ENCODE measurements at regions not wholly inside any gene's neighbourhood (a gene's known extent, or its start where the extent isn't known, plus 50 kb on each side); places are given as distances from the start of the nearest gene placed in this dataset.

DNA sequence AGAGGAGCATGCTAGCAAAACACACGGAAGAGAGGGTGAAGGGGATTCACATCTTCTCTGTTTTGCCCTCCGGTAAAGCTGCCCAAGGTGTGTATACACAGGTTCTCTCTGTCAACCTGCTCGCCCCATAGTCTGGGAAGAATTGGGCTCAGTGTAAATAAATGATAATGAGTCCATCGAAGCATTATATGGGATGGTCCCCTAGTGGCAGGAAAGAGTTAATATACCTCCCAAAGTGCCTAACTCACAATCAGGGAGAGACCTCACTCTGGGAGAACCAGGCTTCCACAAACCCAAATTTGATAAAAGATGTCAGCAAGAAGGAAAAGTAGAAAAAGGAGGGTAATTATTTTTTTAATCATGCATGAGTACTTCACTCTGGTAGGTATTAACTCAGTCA lies 262.2 kb upstream of the ZNF521 start:
- Histone ChIP-seq H3K36me3 (ENCODE audit: control insufficient read depth, insufficient read depth, low read length) (no peaks in the 10 kb centered on the region), H3K4me1 (ENCODE audit: control insufficient read depth, insufficient read depth, low read length) (peaks cover 2% of the 10 kb centered on the region; the same call in 1 of the 2 replicates), H3K27me3 (ENCODE audit: control insufficient read depth, insufficient read depth, low read length) (no peaks in the 10 kb centered on the region; the same call in 1 of the 2 replicates), H3K14ac (replicated peaks; ENCODE audit: low read depth, low read length) (no peak overlapping the region), H2AK9ac (replicated peaks; ENCODE audit: low read depth, low read length, poor library complexity) (no peak overlapping the region), H4K91ac (ENCODE audit: insufficient read depth, low read depth, low read length) (no peak overlapping the region), H2BK15ac (ENCODE audit: low read depth, low read length) (no peak overlapping the region), H3K4ac (ENCODE audit: low read depth, low read length) (no peak overlapping the region), H2BK120ac (ENCODE audit: low read depth, low read length) (no peak overlapping the region), H3K79me1 (ENCODE audit: low read depth in 1 of 2, low read length in 2 of 2) (no peaks in the 10 kb centered on the region), H2BK20ac (ENCODE audit: low read depth, low read length) (no peak overlapping the region), H3K9me1 (ENCODE audit: insufficient read depth, low read length) (no peaks in the 10 kb centered on the region), H3K23ac (ENCODE audit: low read depth, low read length) (no peak overlapping the region), H2BK5ac (ENCODE audit: low read depth, low read length, poor library complexity, severe bottlenecking) (no peak overlapping the region), H4K8ac (ENCODE audit: low read depth in 2 of 2, low read length in 2 of 2) (no peak overlapping the region), H3K9me3 (ENCODE audit: control insufficient read depth, insufficient read depth, low read length) (0 out of 2 replicates have a peak, but pooled peaks cover 2% of the 10 kb centered on the region), H3K9ac (ENCODE audit: low read depth, low read length) (no peak overlapping the region), H3K27ac (ENCODE audit: insufficient read depth, low read length) (no peak overlapping the region), H3K4me3 (ENCODE audit: insufficient read depth, low read depth, low read length) (no peak overlapping the region), H2AK5ac (ENCODE audit: low read depth, low read length) (no peak overlapping the region), H2AFZ (replicated peaks; ENCODE audit: low read length, poor library complexity) (no peak overlapping the region), H3K56ac (ENCODE audit: extremely low read depth, insufficient read depth, low read length) (no peak overlapping the region), H3K4me2 (ENCODE audit: low read depth, low read length) (no peak overlapping the region), H4K20me1 (ENCODE audit: insufficient read depth, low read length) (no peaks in the 10 kb centered on the region), H4K5ac (ENCODE audit: low read depth, low read length) (no peak overlapping the region), H3K18ac (ENCODE audit: low read depth, low read length) (no peak overlapping the region)
- POLR2A ChIA-PET (ENCODE audit: unreplicated experiment), result no interaction called here
- WGBS, 2 experiments (ENCODE audit: extremely low coverage in 2 of 2, insufficient read length in 1 of 2), result 100% methylated on average over 1 of the region's 4 CpGs; no CpG with 5 or more reads in 1 of the 2 experiments
- no TSS peak for BruUV-seq (replicated peaks)
- ATAC-seq (ENCODE audit: low read depth) (no peak), DNase-seq (no peak)
- CTCF ChIA-PET, result no interaction called here
- TF ChIP-seq MAZ (IDR thresholded peaks at IDR 0.05; ENCODE audit: borderline replicate concordance, low read depth, low read length) (no peak), MXI1 (IDR thresholded peaks at IDR 0.05; ENCODE audit: borderline replicate concordance, low read depth, low read length) (no peak), SMC3 (IDR thresholded peaks at IDR 0.05; ENCODE audit: low read depth, low read length) (no peak), POLR2A (IDR thresholded peaks at IDR 0.05; ENCODE audit: low read depth, low read length) (no peak), BHLHE40 (IDR thresholded peaks at IDR 0.05; ENCODE audit: low read depth, low read length) (no peak), RAD21 (IDR thresholded peaks at IDR 0.05; ENCODE audit: low read length) (no peak), MAFK (IDR thresholded peaks at IDR 0.05; ENCODE audit: low read depth, low read length) (no peak), CHD1 (IDR thresholded peaks at IDR 0.05; ENCODE audit: low read depth, low read length) (no peak), USF2 (IDR thresholded peaks at IDR 0.05; ENCODE audit: low read depth, low read length) (no peak), RCOR1 (IDR thresholded peaks at IDR 0.05; ENCODE audit: insufficient replicate concordance, low read length) (no peak), FOS (IDR thresholded peaks at IDR 0.05; ENCODE audit: low read depth, low read length) (no peak), CEBPB (IDR thresholded peaks at IDR 0.05; ENCODE audit: low read depth, low read length) (no peak), NFE2L2 (IDR thresholded peaks at IDR 0.05; ENCODE audit: low read depth, low read length) (no peak), RFX5 (IDR thresholded peaks at IDR 0.05; ENCODE audit: low read depth, low read length) (no peak), CTCF (conservative IDR thresholded peaks at IDR 0.05; ENCODE audit: low read depth, low read length) (no peak)
- TF ChIP-seq, protein P1, sequence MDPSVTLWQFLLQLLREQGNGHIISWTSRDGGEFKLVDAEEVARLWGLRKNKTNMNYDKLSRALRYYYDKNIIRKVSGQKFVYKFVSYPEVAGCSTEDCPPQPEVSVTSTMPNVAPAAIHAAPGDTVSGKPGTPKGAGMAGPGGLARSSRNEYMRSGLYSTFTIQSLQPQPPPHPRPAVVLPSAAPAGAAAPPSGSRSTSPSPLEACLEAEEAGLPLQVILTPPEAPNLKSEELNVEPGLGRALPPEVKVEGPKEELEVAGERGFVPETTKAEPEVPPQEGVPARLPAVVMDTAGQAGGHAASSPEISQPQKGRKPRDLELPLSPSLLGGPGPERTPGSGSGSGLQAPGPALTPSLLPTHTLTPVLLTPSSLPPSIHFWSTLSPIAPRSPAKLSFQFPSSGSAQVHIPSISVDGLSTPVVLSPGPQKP (IDR thresholded peaks at IDR 0.05; ENCODE audit: borderline replicate concordance, low read depth, low read length), result no peak
- dilution Hi-C loops (cut with HindIII; ENCODE audit: low sequenced_read_pairs, unreplicated experiment), result no loop called here
- intact Hi-C loops (cut with micrococcal nuclease), result no loop called here
- in situ Hi-C loops (cut with MboI; ENCODE audit: low sequenced_read_pairs), result no loop called here

All from IMR-90 (cell line).